K562 (cell line): ENCODE measurements at regions not wholly inside any gene's neighbourhood (a gene's known extent, or its start where the extent isn't known, plus 50 kb on each side); places are given as distances from the start of the nearest gene placed in this dataset.

Experiments
- ATAC-seq: fragments of 200-7000 bp; cut with Tn5 transposase; 3 replicates; pipeline ENCODE4 v1.9.1; 2020; ENCODE audit warnings: moderate library complexity
- BruUV-seq: library from RNA; stranded (reverse); fragments of 400-500 nt; replicated peaks from 2 replicates; lab custom pipeline; 2021; lab: Mats Ljungman, UMichigan
- CTCF ChIA-PET: fragments of 300-600 bp; formaldehyde crosslinking; extraction: SDS; loops from one replicate; lab custom pipeline; 2021; ENCODE audit warnings: low intra/inter-chr PET ratio; lab: Yijun Ruan, JAX
- POLR2A ChIA-PET: fragments of 300-600, 350-650 bp; sonication (Branson Sonifier 250); formaldehyde crosslinking; extraction: SDS; loops from one replicate; lab custom pipeline; 2021; ENCODE audit warnings: antibody characterized with exemption, inconsistent platforms; lab: Yijun Ruan, JAX
- DNase-seq, 4 experiments: peaks; one replicate each; pipeline versions ENCODE4 v3.0.0 to v3.0.0-alpha.2; 2011 to 2018; ENCODE audit warnings: low spot score in 3 of 4, mixed read lengths in 3 of 4; ENCODE audit errors: extremely low read depth in 1 of 4
- FAIRE-seq: peaks from 2 replicates; lab custom pipeline; 2011; peaks lifted over from hg19 to GRCh38; lab: Jason Lieb, UNC
- H2AFZ ChIP-seq: 2 replicates; pipeline ENCODE4 v1.6.0; 2011; ENCODE audit warnings: low read depth, low read length, control low read depth, inconsistent platforms
- H3K27ac ChIP-seq: fragments of 200-600 bp; 3 replicates; pipeline ENCODE4 v1.8.0; 2011; ENCODE audit warnings: low read depth, mild to moderate bottlenecking, control low read depth, inconsistent platforms, low read length, moderate library complexity, mixed read lengths; ENCODE audit errors: extremely low read depth
- H3K27me3 ChIP-seq, 2 experiments: fragments of 300-600 bp in 1 of 2; 2 replicates in 1 of 2; 3 replicates in 1 of 2; pipeline versions ENCODE4 v1.6.0 to v1.8.0; 2011; ENCODE audit warnings: inconsistent platforms in 2 of 2, low read length in 2 of 2, mild to moderate bottlenecking in 1 of 2, mixed read lengths in 1 of 2, moderate library complexity in 1 of 2; ENCODE audit not compliant: control insufficient read depth in 2 of 2, insufficient read depth in 2 of 2
- H3K36me3 ChIP-seq: fragments of 300-600 bp; 3 replicates; pipeline ENCODE4 v1.8.0; 2011; ENCODE audit warnings: mild to moderate bottlenecking, low read length, inconsistent platforms; ENCODE audit not compliant: control insufficient read depth, insufficient read depth
- H3K4me1 ChIP-seq, 2 experiments: fragments of 200-600 bp in 1 of 2; replicated peaks in 1 of 2; 2 replicates in 1 of 2; 3 replicates in 1 of 2; pipeline versions ENCODE4 v1.5.1 to v1.8.0; 2011; ENCODE audit warnings: inconsistent platforms in 2 of 2, low read length in 2 of 2, mild to moderate bottlenecking in 1 of 2, mixed read lengths in 1 of 2, moderate library complexity in 1 of 2; ENCODE audit not compliant: control insufficient read depth in 2 of 2, insufficient read depth in 2 of 2
- H3K4me2 ChIP-seq: 2 replicates; pipeline ENCODE4 v1.6.1; 2011; ENCODE audit warnings: low read length, control low read depth, inconsistent platforms, mixed read lengths; ENCODE audit not compliant: insufficient read depth
- H3K4me3 ChIP-seq: fragments of 200-600 bp; sonication (generic), shearing (Covaris generic); 2 replicates; pipeline ENCODE4 v1.5.1; 2016; ENCODE audit warnings: control low read depth, inconsistent platforms
- H3K79me2 ChIP-seq: fragments of 200-600 bp; 3 replicates; pipeline ENCODE4 v1.8.0; 2011; ENCODE audit warnings: low read length, inconsistent platforms; ENCODE audit not compliant: control insufficient read depth, insufficient read depth
- H3K9ac ChIP-seq, 2 experiments: 2 replicates each; pipeline versions ENCODE4 v1.6.0 to v1.6.1; 2011; ENCODE audit warnings: low read depth in 2 of 2, low read length in 2 of 2, control low read depth in 1 of 2, inconsistent platforms in 1 of 2, mild to moderate bottlenecking in 1 of 2, mixed read lengths in 1 of 2; ENCODE audit not compliant: insufficient read depth in 1 of 2
- H3K9me1 ChIP-seq: one replicate; pipeline ENCODE4 v1.6.0; 2011; ENCODE audit warnings: inconsistent platforms, mild to moderate bottlenecking, low read length, moderate library complexity; ENCODE audit not compliant: control insufficient read depth, insufficient read depth
- H3K9me3 ChIP-seq: replicated peaks from 2 replicates; pipeline ENCODE4 v1.5.1; 2011; ENCODE audit warnings: low read depth, low read length, inconsistent platforms; ENCODE audit not compliant: control insufficient read depth, insufficient read depth
- H4K20me1 ChIP-seq: replicated peaks from 2 replicates; pipeline ENCODE4 v1.6.1; 2011; ENCODE audit warnings: low read length, inconsistent platforms, mixed read lengths; ENCODE audit not compliant: control insufficient read depth, insufficient read depth
- BMI1 ChIP-seq: fragments of 150-350 bp; IDR thresholded peaks from 2 replicates; pipeline ENCODE4 v1.6.1; 2014; ENCODE audit warnings: low read length
- CCAR2 ChIP-seq: fragments of 200-400 bp; formaldehyde crosslinking; IDR thresholded peaks from 2 replicates; pipeline ENCODE4 v1.6.1; 2017; ENCODE audit warnings: mild to moderate bottlenecking, low read depth, low read length
- EP300 ChIP-seq: IDR thresholded peaks from 2 replicates; pipeline ENCODE4 v1.6.1; 2012; ENCODE audit warnings: low read length, improper control_type of control experiment
- FOS ChIP-seq: IDR thresholded peaks from 3 replicates; pipeline ENCODE4 v1.6.1; 2011; ENCODE audit not compliant: insufficient read length; ENCODE audit errors: extremely low read depth
- FOXP1 ChIP-seq: sonication (generic); formaldehyde crosslinking; IDR thresholded peaks from 2 replicates; pipeline ENCODE4 v1.8.0; 2022; ENCODE audit warnings: mild to moderate bottlenecking, missing genetic modification reagents
- HBP1 ChIP-seq: fragments of 450-650 bp; formaldehyde crosslinking; IDR thresholded peaks from 2 replicates; pipeline ENCODE4 v1.4.0; 2022; ENCODE audit warnings: missing genetic modification characterization
- HDGF ChIP-seq: fragments of 450-650 bp; IDR thresholded peaks from 2 replicates; pipeline ENCODE4 v1.6.1; 2016
- HMGXB4 ChIP-seq: sonication (generic); formaldehyde crosslinking; IDR thresholded peaks from 2 replicates; pipeline ENCODE4 v1.8.1; 2023; ENCODE audit warnings: mild to moderate bottlenecking, missing genetic modification reagents
- HNRNPUL1 ChIP-seq: fragments of 200-400 bp; formaldehyde crosslinking; IDR thresholded peaks from 2 replicates; pipeline ENCODE4 v1.6.1; 2017; ENCODE audit warnings: low read length
- MEF2A ChIP-seq: IDR thresholded peaks from 2 replicates; pipeline ENCODE4 v1.6.1; 2011; ENCODE audit warnings: low read depth, mild to moderate bottlenecking, low read length, moderate library complexity; ENCODE audit not compliant: control insufficient read depth
- PHTF2 ChIP-seq: fragments of 250-450 bp; sonication (Bioruptor Pico); IDR thresholded peaks from 2 replicates; pipeline ENCODE4 v1.5.0; 2021; ENCODE audit warnings: mild to moderate bottlenecking
- POU5F1 ChIP-seq: fragments of 150-350 bp; IDR thresholded peaks from 2 replicates; pipeline ENCODE4 v1.6.1; 2014; ENCODE audit warnings: borderline replicate concordance, low read length, low read depth, mild to moderate bottlenecking; ENCODE audit not compliant: partially characterized antibody
- SREBF2 ChIP-seq: sonication (generic); formaldehyde crosslinking; IDR thresholded peaks from 2 replicates; pipeline ENCODE4 v1.4.0; 2020; ENCODE audit warnings: mild to moderate bottlenecking, missing genetic modification reagents
- SUPT5H ChIP-seq: fragments of 450-650 bp; IDR thresholded peaks from 2 replicates; pipeline ENCODE4 v1.6.1; 2016
- TGIF2 ChIP-seq: sonication (generic); formaldehyde crosslinking; IDR thresholded peaks from 2 replicates; pipeline ENCODE4 v1.8.1; 2022; ENCODE audit warnings: mild to moderate bottlenecking, missing genetic modification reagents, moderate library complexity
- THAP12 ChIP-seq: fragments of 250-450 bp; sonication (Bioruptor Pico); IDR thresholded peaks from 2 replicates; pipeline ENCODE4 v1.9.0; 2021; ENCODE audit warnings: mild to moderate bottlenecking, inconsistent platforms
- ZNF277 ChIP-seq: fragments of 250-450 bp; sonication (Bioruptor Pico); IDR thresholded peaks from 2 replicates; pipeline ENCODE4 v1.8.0; 2022; ENCODE audit warnings: inconsistent platforms, mild to moderate bottlenecking, moderate library complexity, borderline replicate concordance
- ZNF282 ChIP-seq: sonication (generic); formaldehyde crosslinking; IDR thresholded peaks from 2 replicates; pipeline ENCODE4 v1.8.1; 2023; ENCODE audit warnings: missing genetic modification reagents
- ZNF324 ChIP-seq: fragments of 250-450 bp; sonication (Bioruptor Pico); IDR thresholded peaks from 2 replicates; pipeline ENCODE4 v1.4.0; 2020; ENCODE audit warnings: mild to moderate bottlenecking
- ZNF586 ChIP-seq: fragments of 450-650 bp; formaldehyde crosslinking; conservative IDR thresholded peaks from 2 replicates; pipeline ENCODE4 v1.4.0; 2020; ENCODE audit warnings: mild to moderate bottlenecking, moderate library complexity
- WGBS: fragments of 100-300 bp; shearing (Covaris generic); methylation state at CpG from one replicate; pipeline ENCODE4 v1.1.6; 2016; ENCODE audit warnings: low coverage, mixed read lengths; ENCODE audit not compliant: insufficient coverage; ENCODE audit errors: missing lambda C conversion rate; 5-methylcytosine and 5-hydroxymethylcytosine counted together
- in situ Hi-C: fragments of 300-500 bp; cut with MboI; formaldehyde crosslinking; loops from 4 replicates; pipeline ENCODE4 v1.15.0; 2018; ENCODE audit warnings: inconsistent platforms, mixed read lengths
- intact Hi-C: fragments of 100-400 bp; cut with micrococcal nuclease; formaldehyde crosslinking; loops from 2 replicates; pipeline ENCODE4 v1.14.2; 2022

- 0% methylated on average over 2 of the region's 2 CpGs for WGBS
- ATAC-seq = no peak
- Histone ChIP-seq H3K27me3 (no peaks in the 10 kb centered on the region; a peak in 1 of 5 replicates), H3K4me2 (no peak overlapping the region), H3K4me3 (no peak overlapping the region), H3K9me3 (no peaks in the 10 kb centered on the region), H4K20me1 (no peaks in the 10 kb centered on the region), H2AFZ (no peak overlapping the region), H3K27ac (no peak overlapping the region), H3K9me1 (no peaks in the 10 kb centered on the region), H3K4me1 (no peaks in the 10 kb centered on the region), H3K79me2 (no peaks in the 10 kb centered on the region), H3K9ac (no peak overlapping the region), H3K36me3 (no peaks in the 10 kb centered on the region)
- intact Hi-C loops = no loop called here
- in situ Hi-C loops = no loop called here
- CTCF ChIA-PET = no interaction called here
- no peak for DNase-seq
- no peak for FAIRE-seq
- POLR2A ChIA-PET = no interaction called here
- no TSS peak for BruUV-seq
- TF ChIP-seq ZNF282 (CRISPR knock-in tag) (no peak), TGIF2 (CRISPR knock-in tag) (no peak), FOS (no peak), HMGXB4 (no peak), ZNF324 (CRISPR knock-in tag) (no peak), CCAR2 (no peak), SUPT5H (no peak), HNRNPUL1 (no peak), ZNF277 (CRISPR knock-in tag) (no peak), SREBF2 (CRISPR knock-in tag) (no peak), ZNF586 (CRISPR knock-in tag) (no peak), FOXP1 (CRISPR knock-in tag) (no peak), HDGF (no peak), MEF2A (no peak), BMI1 (no peak), PHTF2 (CRISPR knock-in tag) (no peak), HBP1 (CRISPR knock-in tag) (no peak), POU5F1 (no peak), EP300 (no peak), THAP12 (CRISPR knock-in tag) (no peak)
Measured at GRCh38 chr4:55020131-55020530, 105.3 kb downstream of the KDR start.
